ENCODE measurements at regions not wholly inside any gene's neighbourhood (a gene's known extent, or its start where the extent isn't known, plus 50 kb on each side); places are given as distances from the start of the nearest gene placed in this dataset.

- TF ChIP-seq CTCF (IDR thresholded peaks at IDR 0.05), result no peak
- no peak for TF ChIP-seq EP300 (IDR thresholded peaks at IDR 0.05)
- no peak for TF ChIP-seq POLR2A (IDR thresholded peaks at IDR 0.05)
- TF ChIP-seq POLR2AphosphoS5 (IDR thresholded peaks at IDR 0.05), result no peak
Observed at GRCh38 chr18:68234131-68234530, 480.8 kb downstream of the TMX3 start.
